ENCODE measurements at regions not wholly inside any gene's neighbourhood (a gene's known extent, or its start where the extent isn't known, plus 50 kb on each side); places are given as distances from the start of the nearest gene placed in this dataset.

DNA sequence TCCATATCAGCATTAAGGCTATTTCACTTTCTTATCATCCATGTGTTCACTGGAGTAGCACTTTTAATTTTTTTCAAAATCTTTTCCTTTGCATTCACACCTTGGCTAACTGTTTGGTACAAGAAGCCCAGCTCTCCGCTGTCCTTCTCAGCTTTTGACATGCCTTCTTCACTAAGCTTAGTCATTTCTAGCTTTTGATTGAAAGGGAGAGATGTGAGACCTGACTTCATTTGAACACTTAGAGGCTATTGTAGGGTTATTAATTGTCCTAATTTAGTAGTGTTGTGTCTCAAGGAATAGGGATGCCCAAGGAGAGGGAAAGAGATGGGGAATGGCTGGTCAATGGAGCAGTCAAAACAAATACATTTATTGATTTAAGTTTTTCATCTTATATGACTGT is 350.0 kb downstream of the CXCL12 start:
- no peak for DNase-seq (ENCODE audit: low read depth)
- no peak for TF ChIP-seq CTCF (conservative IDR thresholded peaks at IDR 0.05; ENCODE audit: low read depth, low read length)
- H3K4me3 ChIP-seq (ENCODE audit: low read length), result no peak overlapping the region

DNA sequence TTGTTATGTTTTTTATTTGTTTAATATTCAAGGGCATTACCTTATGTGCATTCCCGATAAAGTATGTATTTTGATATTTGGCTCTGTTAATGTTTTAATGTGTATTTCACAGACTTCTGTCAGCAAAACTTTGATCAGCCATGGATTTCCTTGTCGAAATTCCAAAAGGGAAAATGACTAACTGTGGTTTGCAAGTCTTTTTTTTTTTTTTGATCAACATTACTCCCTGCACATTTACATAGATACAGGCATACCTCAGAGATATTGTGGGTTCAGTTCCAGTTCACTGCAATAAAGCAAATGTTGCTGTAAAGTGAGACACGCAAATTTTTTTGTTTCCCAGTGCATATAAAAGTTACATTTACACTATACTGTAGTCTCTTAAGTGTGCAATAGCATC is 351.9 kb downstream of the CXCL12 start:
- no peak overlapping the region for H3K4me3 ChIP-seq (ENCODE audit: low read length)
- no peak for TF ChIP-seq CTCF (conservative IDR thresholded peaks at IDR 0.05; ENCODE audit: low read depth, low read length)
- DNase-seq (ENCODE audit: low read depth), result no peak

GRCh38 chr10:44032216-44032615 is 352.7 kb downstream of the CXCL12 start:
- no peak for TF ChIP-seq CTCF (conservative IDR thresholded peaks at IDR 0.05; ENCODE audit: low read depth, low read length)
- no peak for DNase-seq (ENCODE audit: low read depth)
- no peak overlapping the region for H3K4me3 ChIP-seq (ENCODE audit: low read length)

DNA sequence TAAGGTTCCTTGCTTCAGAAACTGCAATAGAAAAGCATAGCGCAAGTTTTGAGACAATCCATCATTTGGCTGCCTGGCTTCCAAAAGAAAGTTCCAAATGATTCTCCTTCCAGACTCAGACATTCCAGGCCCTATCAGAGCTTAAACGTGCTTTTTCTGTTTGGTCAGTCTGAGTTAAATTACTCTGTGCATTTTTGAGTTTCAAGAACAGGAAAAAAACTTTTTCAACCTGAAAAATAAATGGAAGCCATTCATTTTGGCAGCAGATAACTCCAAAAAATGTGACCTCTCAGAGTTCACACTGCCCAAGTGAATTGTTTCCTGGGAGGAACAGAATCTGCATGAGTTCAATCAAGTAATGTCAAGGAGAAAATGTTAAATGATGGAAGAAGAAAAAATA is 354.2 kb downstream of the CXCL12 start:
- TF ChIP-seq CTCF (conservative IDR thresholded peaks at IDR 0.05; ENCODE audit: low read depth, low read length), result no peak
- no peak for DNase-seq (ENCODE audit: low read depth)
- no peak overlapping the region for H3K4me3 ChIP-seq (ENCODE audit: low read length)

- no peak for DNase-seq (ENCODE audit: low read depth)
- no peak overlapping the region for H3K4me3 ChIP-seq (ENCODE audit: low read length)
- no peak for TF ChIP-seq CTCF (conservative IDR thresholded peaks at IDR 0.05; ENCODE audit: low read depth, low read length)
Measured at GRCh38 chr10:44030132-44030531, 354.8 kb downstream of the CXCL12 start.

- no peak for TF ChIP-seq CTCF (conservative IDR thresholded peaks at IDR 0.05; ENCODE audit: low read depth, low read length)
- H3K4me3 ChIP-seq (ENCODE audit: low read length), result no peak overlapping the region
- no peak for DNase-seq (ENCODE audit: low read depth)
Measured at GRCh38 chr10:44028384-44029137, 356.3 kb downstream of the CXCL12 start.

GRCh38 chr10:44024356-44025116 is 360.4 kb downstream of the CXCL12 start:
- no peak for TF ChIP-seq CTCF (conservative IDR thresholded peaks at IDR 0.05; ENCODE audit: low read depth, low read length)
- no peak overlapping the region for H3K4me3 ChIP-seq (ENCODE audit: low read length)
- DNase-seq (ENCODE audit: low read depth), result no peak
